Ovary (tissue), 7 donors: ENCODE measurements at regions not wholly inside any gene's neighbourhood (a gene's known extent, or its start where the extent isn't known, plus 50 kb on each side); places are given as distances from the start of the nearest gene placed in this dataset.

Experiments used
- DNase-seq, 5 donors: peaks; one replicate each; pipeline ENCODE4 v3.0.0-alpha.2; 2019 to 2020
- H3K27ac ChIP-seq, 2 donors: fragments of 200-600 bp; one replicate each; pipeline versions ENCODE4 v1.5.1 to v1.8.0; 2019 to 2022
- H3K27me3 ChIP-seq: fragments of 200-600 bp; one replicate; pipeline ENCODE4 v1.8.0; 2022
- H3K36me3 ChIP-seq: fragments of 200-600 bp; sonication (generic); one replicate; pipeline ENCODE4 v1.5.1; 2019
- H3K4me1 ChIP-seq: one replicate; pipeline ENCODE4 v1.8.1; 2013; ENCODE audit warnings: mild to moderate bottlenecking, moderate library complexity; ENCODE audit not compliant: insufficient read depth
- H3K4me3 ChIP-seq: fragments of 200-600 bp; sonication (generic); one replicate; pipeline ENCODE4 v1.5.1; 2017
- H3K9me3 ChIP-seq, 2 donors: fragments of 200-600 bp in 1 of 2; sonication (generic) in 1 of 2; one replicate each; pipeline versions ENCODE4 v1.5.1 to v1.8.1; 2013 to 2019; ENCODE audit warnings: mild to moderate bottlenecking in 1 of 2, moderate library complexity in 1 of 2
- EP300 ChIP-seq: sonication (generic); formaldehyde crosslinking; IDR thresholded peaks from one replicate; pipeline ENCODE4 v1.6.1; 2017; ENCODE audit warnings: antibody characterized with exemption
- POLR2A ChIP-seq: fragments of 450-650 bp; IDR thresholded peaks from one replicate; pipeline ENCODE4 v1.6.1; 2017; ENCODE audit warnings: antibody characterized with exemption, mild to moderate bottlenecking, moderate library complexity
- WGBS, 3 donors: extraction: QIAGEN DNeasy Blood & Tissue Kit in 1 of 3; methylation state at CpG; one replicate each; pipeline versions ENCODE4 v1.1.5 to v1.1.7; 2013 to 2017; 5-methylcytosine and 5-hydroxymethylcytosine counted together
- intact Hi-C, 4 donors: fragments of 100-400 bp; cut with DNase I; formaldehyde crosslinking; loops; one replicate each; pipeline versions ENCODE4 v1.11.0 to v1.15.1; 2022 to 2023
- TF ChIP-seq, protein P1 (sequence below), 3 donors: fragments of 450-650 bp in 2 of 3; fragments of 200-600 bp in 1 of 3; IDR thresholded peaks; one replicate each; pipeline versions ENCODE4 v1.5.1 to v1.8.0; 2016 to 2022; ENCODE audit warnings: antibody characterized with exemption in 3 of 3, mild to moderate bottlenecking in 1 of 3
- donor health status: DM: no; HTN: no; CAD: no; lungs with moderate emphysema.
- donor health status: DM: no; HTN: no; CAD: no.
- donor health status: Bipolar disorder and iron deficiency.
- donor health status: DM: no; HTN: no; CAD: no.
- donor health status: DM: yes; HTN: yes; CAD: no.

DNA sequence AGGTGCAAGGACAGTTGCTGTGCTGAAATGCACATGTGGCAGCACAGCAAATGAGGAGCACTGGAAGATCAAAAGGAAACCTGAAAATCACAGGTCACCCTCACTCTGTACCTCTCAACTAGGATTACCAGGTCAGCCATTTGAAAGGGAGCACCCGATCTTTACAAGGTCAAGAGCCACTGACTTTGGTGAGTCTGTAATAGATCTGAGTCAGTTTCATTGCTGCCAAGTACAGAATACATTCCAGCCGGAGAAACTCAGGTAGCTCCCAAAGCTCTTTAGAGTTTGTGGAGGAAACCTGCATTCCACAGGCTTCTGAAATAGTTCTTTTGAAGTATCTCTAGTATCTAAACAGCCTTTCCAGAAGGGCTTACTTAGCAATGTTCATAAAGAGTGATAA, 217.5 kb downstream of the SNX13 start:
- Histone ChIP-seq H3K36me3 (no peaks in the 10 kb centered on the region), H3K4me1 (no peaks in the 10 kb centered on the region), H3K4me3 (no peak overlapping the region), H3K27ac (no peak overlapping the region), H3K9me3 (no peaks in the 10 kb centered on the region), H3K27me3 (no peaks in the 10 kb centered on the region)
- TF ChIP-seq, protein P1, sequence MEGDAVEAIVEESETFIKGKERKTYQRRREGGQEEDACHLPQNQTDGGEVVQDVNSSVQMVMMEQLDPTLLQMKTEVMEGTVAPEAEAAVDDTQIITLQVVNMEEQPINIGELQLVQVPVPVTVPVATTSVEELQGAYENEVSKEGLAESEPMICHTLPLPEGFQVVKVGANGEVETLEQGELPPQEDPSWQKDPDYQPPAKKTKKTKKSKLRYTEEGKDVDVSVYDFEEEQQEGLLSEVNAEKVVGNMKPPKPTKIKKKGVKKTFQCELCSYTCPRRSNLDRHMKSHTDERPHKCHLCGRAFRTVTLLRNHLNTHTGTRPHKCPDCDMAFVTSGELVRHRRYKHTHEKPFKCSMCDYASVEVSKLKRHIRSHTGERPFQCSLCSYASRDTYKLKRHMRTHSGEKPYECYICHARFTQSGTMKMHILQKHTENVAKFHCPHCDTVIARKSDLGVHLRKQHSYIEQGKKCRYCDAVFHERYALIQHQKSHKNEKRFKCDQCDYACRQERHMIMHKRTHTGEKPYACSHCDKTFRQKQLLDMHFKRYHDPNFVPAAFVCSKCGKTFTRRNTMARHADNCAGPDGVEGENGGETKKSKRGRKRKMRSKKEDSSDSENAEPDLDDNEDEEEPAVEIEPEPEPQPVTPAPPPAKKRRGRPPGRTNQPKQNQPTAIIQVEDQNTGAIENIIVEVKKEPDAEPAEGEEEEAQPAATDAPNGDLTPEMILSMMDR (IDR thresholded peaks at IDR 0.05): no peak
- TF ChIP-seq EP300: no peak
- TF ChIP-seq POLR2A: no peak
- no peak for DNase-seq
- intact Hi-C loops: no loop called here
- WGBS, 3 donors: 30 to 62% (median 32%) methylated on average over 2 of the region's 2 CpGs

DNA sequence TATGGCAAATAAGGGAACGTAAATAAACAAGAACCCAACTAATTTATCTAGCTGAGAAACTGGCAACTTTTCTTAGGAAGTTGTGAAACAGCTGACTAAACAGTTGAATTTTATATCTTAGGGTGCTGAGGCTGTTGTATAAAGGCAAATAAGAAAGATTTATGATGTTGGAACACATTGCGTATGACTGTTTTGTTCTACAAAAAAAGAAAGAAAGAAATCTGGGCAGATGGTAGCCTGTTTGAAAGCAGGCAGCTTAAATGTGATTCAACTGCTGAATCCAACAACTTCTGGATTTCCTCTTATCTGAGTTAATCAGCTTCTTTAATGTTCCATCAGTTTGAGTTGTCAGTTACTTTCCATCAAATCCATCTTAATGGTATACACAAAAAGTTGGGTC, 214.5 kb downstream of the SNX13 start:
- Histone ChIP-seq H3K36me3 (no peaks in the 10 kb centered on the region), H3K9me3 (no peaks in the 10 kb centered on the region), H3K27ac (no peak overlapping the region), H3K4me1 (no peaks in the 10 kb centered on the region), H3K4me3 (no peak overlapping the region), H3K27me3 (no peaks in the 10 kb centered on the region)
- DNase-seq: no peak
- no peak for TF ChIP-seq EP300
- TF ChIP-seq, protein P1 (IDR thresholded peaks at IDR 0.05): no peak
- no peak for TF ChIP-seq POLR2A
- WGBS, 3 donors: 14 to 24% (median 21%) methylated on average over 2 of the region's 2 CpGs
- intact Hi-C loops: no loop called here

- 74 to 86% (median 83%) methylated on average over 3 of the region's 3 CpGs for WGBS, 3 donors
- H3K9me3 ChIP-seq: peaks cover 0 to 3% of the 10 kb centered on the region in 2 donors
- intact Hi-C loops: no loop called here
- no peak for DNase-seq
- TF ChIP-seq POLR2A: no peak
- no peak for TF ChIP-seq EP300
- TF ChIP-seq, protein P1 (IDR thresholded peaks at IDR 0.05): no peak
- H3K27me3 ChIP-seq: no peaks in the 10 kb centered on the region
- H3K4me3 ChIP-seq: no peak overlapping the region
- H3K4me1 ChIP-seq: no peaks in the 10 kb centered on the region
- no peak overlapping the region for H3K27ac ChIP-seq
- H3K36me3 ChIP-seq: no peaks in the 10 kb centered on the region
These were observed 208.2 kb downstream of the SNX13 start for GRCh38 chr7:17732083-17732482.
